GM23338 (cell line): ENCODE measurements at regions not wholly inside any gene's neighbourhood (a gene's known extent, or its start where the extent isn't known, plus 50 kb on each side); places are given as distances from the start of the nearest gene placed in this dataset.

Source experiments
- CREB1 ChIP-seq: fragments of 250-450 bp; sonication (Bioruptor Pico); IDR thresholded peaks from 2 replicates; pipeline ENCODE4 v1.5.0; 2020; ENCODE audit warnings: low read depth, mild to moderate bottlenecking, moderate library complexity
- CTCF ChIP-seq, 2 experiments: fragments of 200-600 bp in 1 of 2; sonication (generic) in 1 of 2; conservative IDR thresholded peaks; 2 replicates each; pipeline versions ENCODE4 v1.5.1 to v1.6.1; 2016 to 2017; ENCODE audit warnings: antibody characterized with exemption in 2 of 2, low read depth in 2 of 2, mild to moderate bottlenecking in 2 of 2, moderate library complexity in 1 of 2
- ETS1 ChIP-seq: IDR thresholded peaks from 2 replicates; pipeline ENCODE4 v1.6.1; 2016; ENCODE audit warnings: antibody characterized with exemption
- EZH2 ChIP-seq: fragments of 200-600 bp; sonication (generic); IDR thresholded peaks from one replicate; pipeline ENCODE4 v1.8.0; 2017; ENCODE audit warnings: antibody characterized with exemption, mild to moderate bottlenecking, low read depth; ENCODE audit not compliant: unreplicated experiment
- EZH2phosphoT487 ChIP-seq: fragments of 200-600 bp; sonication (generic); IDR thresholded peaks from one replicate; pipeline ENCODE4 v1.8.1; 2018; ENCODE audit warnings: antibody characterized with exemption; ENCODE audit not compliant: unreplicated experiment
- JUNB ChIP-seq: IDR thresholded peaks from one replicate; pipeline ENCODE4 v1.6.1; 2016; ENCODE audit warnings: antibody characterized with exemption; ENCODE audit not compliant: unreplicated experiment
- NANOG ChIP-seq: IDR thresholded peaks from 2 replicates; pipeline ENCODE4 v1.6.1; 2016; ENCODE audit warnings: antibody characterized with exemption, borderline replicate concordance
- POLR2AphosphoS5 ChIP-seq: IDR thresholded peaks from 2 replicates; pipeline ENCODE4 v1.6.1; 2016; ENCODE audit warnings: antibody characterized with exemption, low read depth
- REST ChIP-seq: IDR thresholded peaks from one replicate; pipeline ENCODE4 v1.6.1; 2018; ENCODE audit warnings: antibody characterized with exemption; ENCODE audit not compliant: unreplicated experiment
- STAT1 ChIP-seq: IDR thresholded peaks from one replicate; pipeline ENCODE4 v1.6.1; 2016; ENCODE audit warnings: antibody characterized with exemption; ENCODE audit not compliant: unreplicated experiment

DNA sequence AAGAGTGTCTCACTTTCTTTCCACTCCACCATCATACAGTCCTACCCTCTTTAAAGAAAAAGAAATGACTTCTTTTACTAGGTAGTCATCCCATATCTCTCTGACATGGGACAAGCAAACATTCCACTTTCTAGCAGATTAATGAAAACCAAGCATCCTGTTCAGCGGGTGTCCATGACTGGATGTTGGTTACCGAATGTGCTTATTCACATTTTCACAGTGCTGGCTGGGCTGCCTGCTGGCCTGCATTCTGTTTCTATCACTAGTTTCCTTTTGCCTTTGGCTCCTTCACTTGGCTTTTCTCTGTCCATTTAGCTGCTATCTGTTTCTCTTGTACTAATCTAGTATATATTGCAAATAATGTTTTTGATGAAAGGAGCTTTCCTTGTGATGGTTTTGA is 598.4 kb downstream of the RWDD3 start:
- TF ChIP-seq CTCF (conservative IDR thresholded peaks at IDR 0.05; ENCODE audit: low read depth in 2 of 2) (no peak), CREB1 (CRISPR knock-in tag) (no peak), REST (no peak), POLR2AphosphoS5 (no peak), EZH2 (no peak), JUNB (no peak), STAT1 (no peak), EZH2phosphoT487 (no peak), ETS1 (no peak), NANOG (no peak)
